Anterior cingulate cortex (tissue), 58 donors: ENCODE measurements at regions not wholly inside any gene's neighbourhood (a gene's known extent, or its start where the extent isn't known, plus 50 kb on each side); places are given as distances from the start of the nearest gene placed in this dataset.

Experiments
- DNase-seq, 58 donors: peaks; one replicate each; lab custom pipeline; 2025; lab: John Stamatoyannopoulos, UW

DNA sequence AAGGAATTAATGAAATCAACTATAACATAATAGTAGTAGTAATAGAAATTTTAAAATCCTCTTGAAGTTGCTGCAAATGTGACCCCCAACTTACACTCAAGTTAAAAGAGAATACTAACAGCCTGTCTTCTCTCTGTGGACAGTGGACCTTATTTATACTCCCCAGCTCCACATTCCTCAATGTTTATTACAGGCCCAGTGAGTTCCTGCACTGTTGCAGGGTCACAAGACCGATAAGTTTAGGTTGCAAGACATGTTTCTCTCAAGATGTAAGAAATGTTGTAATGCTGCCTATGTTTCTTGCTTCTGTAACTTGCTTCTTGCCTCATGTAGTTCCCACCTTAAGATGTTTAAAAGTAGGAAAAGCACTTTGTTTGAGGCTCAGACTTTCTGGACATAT, 888.1 kb downstream of the PDCD6IP start:
- no peak for DNase-seq

DNA sequence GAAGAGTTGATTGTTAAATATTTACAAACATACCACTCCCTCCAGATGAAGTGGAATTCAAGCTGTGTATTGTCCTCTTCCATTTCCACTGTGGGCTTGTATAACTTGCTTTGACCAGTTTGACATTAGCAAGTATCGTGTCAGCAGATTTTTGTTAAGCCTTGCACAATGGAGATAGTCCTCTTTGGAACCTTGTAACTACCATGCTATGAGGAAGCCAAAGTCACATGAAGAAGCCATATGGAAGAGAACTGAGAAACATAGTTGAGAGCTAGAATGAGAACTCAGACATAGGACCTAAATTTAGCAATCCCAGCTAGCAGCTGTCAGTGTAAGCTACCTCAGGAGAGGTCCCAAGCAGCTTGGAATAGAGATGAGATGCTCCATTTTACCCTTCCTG, 889.2 kb downstream of the PDCD6IP start:
- DNase-seq, result no peak

DNA sequence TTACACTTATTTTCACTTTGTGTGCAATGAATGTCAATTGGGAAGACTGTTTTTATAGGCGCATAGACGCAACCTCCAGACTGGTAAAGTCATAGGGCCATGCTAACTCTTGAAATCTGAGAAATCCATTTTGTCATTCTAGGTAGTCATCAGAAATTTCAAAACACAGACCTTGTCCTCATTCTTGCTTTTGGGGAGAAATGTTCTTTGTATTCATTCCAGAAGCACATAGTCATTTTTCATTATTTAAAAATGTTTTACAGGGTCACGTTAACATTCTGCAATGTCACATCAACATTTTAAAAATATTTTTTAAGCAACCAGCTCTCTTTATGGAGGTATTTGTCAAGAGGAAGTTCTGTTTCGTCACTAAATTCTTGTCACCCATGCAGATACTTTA, 898.4 kb downstream of the PDCD6IP start:
- no peak for DNase-seq

DNA sequence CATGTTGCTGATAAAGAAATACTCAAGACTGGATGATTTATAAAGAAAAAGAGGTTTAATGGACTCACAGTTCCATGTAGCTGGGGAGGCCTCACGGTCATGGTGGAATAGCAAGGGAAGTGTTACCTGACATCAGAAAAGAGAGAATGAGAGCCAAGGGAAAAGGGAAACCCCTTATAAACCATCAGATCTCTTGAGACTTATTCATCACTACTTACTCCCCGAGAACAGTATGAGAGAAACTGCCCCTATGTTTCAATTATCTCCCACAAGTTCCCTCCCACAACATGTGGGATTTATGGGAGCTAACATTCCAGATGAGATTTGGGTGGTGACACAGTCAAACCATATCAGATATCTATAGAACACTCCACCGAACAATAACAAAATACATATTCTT, 904.6 kb downstream of the PDCD6IP start:
- DNase-seq, result no peak

GRCh38 chr3:34724916-34725499, 914.3 kb upstream of the ARPP21 start:
- no peak for DNase-seq

- DNase-seq, result no peak
Observed at GRCh38 chr3:34725774-34726173, 913.6 kb upstream of the ARPP21 start.

GRCh38 chr3:34727700-34728099, 911.6 kb upstream of the ARPP21 start:
- DNase-seq, result no peak

DNA sequence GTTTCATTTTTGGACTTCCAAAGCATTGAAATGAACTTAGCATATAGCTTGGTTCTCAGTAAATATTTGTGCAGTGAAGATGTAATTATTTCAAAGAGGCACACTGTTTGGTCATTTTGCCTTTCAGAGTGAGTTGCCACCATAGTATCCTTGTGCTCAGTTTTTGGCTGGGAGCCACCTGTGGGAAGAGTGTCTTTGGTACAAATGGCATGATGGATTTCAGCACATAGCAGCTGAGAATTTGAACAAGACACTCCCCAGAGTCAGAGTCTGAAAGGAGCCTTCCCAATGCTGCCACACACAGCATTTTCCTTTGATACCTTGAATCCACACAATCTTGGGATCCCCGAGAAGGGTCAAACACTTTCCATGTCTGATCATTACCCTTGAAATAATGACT, 897.2 kb upstream of the ARPP21 start:
- DNase-seq, result no peak

- peak in 1 of 58 donors; percentile 1 for DNase-seq
Observed at GRCh38 chr3:34758630-34759261, 880.6 kb upstream of the ARPP21 start.

DNA sequence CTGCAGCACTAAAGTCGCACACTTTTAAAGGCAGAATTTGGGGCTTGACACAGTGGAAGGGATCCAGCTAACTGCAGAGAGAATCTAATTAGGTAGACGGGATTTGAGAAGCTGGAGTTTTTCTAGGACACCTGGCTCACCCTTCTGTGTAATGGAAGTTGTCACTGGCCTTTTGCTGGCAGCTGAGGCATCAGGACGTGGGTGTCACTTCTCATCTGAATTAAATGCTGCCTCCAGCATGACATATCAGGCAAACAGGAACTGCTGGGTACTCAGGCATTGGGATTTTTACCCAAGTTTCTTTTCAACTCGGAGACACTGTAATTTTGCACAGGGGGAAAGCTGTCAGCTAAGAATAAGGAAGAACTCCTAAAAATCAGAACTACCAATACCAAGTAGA, 861.9 kb upstream of the ARPP21 start:
- DNase-seq, result no peak

DNA sequence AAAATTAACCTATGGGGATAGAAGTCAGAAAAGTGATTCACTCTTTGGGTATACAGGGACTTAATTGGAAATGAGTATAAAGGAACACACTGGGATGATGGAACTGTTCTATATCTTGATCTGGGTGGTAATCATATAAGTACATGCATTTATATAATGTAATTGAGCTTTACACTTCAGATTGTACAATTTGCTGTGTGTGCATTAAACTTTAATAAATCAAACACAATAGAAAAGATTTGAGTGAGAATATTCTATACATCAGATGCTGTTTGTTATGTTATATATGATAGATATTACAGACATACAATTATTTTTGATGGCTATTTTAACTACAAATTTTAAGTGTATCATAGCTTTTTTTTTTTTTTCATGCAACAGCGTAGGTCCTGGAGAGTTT, 860.2 kb upstream of the ARPP21 start:
- no peak for DNase-seq

DNA sequence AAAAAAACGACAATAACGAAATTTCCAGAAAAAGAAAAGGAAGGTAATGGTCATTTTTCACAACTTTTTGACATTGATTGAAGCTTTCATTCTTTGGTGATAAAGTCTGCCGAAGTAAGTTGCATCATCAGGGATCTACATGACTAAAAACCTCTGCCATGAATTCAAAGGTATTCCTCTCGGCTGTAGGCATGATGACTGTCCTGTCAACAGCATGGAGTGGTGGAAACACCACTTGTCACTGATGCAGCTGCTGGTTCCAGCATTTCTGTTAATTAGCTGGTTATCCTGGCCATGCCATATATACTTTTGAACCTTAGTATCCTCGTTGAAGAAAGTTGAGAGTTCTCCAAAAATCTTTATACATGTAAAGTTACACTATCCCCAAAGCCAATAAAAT, 859.0 kb upstream of the ARPP21 start:
- no peak for DNase-seq

GRCh38 chr3:34780973-34781372, 858.4 kb upstream of the ARPP21 start:
- DNase-seq, result no peak

DNA sequence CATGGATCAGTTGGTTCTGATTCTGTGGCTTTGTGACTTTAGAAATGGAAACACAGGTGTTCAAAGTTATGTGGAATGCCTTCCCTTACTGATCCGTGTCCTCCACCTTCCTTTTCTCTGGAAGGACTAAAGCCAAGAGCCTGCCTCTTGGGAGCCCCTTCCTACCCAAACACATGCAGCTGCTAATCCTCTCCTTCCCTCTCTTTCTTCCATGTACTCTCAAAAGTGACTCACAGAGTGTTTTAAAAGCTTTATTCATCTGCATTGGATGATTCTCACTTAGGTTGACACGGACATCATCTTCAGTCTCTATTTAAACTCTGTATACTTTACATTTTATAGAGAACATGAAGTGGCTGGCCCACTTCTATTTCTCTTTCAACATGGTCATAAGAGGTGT, 856.5 kb upstream of the ARPP21 start:
- DNase-seq, result no peak

DNA sequence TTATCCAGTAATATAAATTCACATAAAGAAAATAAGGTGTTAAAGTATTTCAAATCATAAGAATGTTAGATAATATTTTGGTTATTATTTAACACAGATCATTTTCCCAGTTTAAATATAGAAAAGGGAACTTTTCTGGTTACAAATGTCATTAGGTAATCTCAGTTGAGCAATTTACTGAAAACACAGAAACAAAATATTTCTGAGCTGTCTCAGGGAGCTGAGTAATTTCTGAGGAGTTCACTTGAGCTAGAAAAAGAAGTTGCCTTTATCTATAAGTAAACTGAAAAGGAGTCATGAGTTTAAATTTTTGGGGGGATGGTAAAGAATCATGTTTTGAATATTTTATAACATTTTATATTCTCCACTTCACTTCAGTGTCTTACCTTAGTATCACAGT, 855.4 kb upstream of the ARPP21 start:
- no peak for DNase-seq

- DNase-seq, result no peak
Observed at GRCh38 chr3:34793057-34793456, 846.3 kb upstream of the ARPP21 start.

- DNase-seq, result no peak
Observed at GRCh38 chr3:34807611-34808010, 831.7 kb upstream of the ARPP21 start.

DNA sequence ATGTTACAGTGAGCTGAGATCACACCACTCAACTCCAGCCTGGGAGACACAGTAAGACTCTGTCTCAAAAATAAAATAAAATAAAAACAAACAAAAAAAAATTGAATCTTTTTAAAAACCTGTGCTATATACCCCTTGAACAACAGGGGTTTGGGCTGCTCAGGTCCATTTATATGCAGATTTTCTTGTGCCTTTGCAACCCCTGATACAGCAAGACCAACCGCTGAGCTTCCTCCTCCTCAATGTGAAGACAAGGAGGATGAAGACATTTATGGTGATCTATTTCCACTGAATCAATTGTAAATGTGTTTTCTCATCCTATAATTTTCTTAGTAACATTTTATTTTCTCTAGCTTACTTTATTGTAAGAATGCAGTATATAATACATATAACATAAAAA, 831.0 kb upstream of the ARPP21 start:
- no peak for DNase-seq

DNA sequence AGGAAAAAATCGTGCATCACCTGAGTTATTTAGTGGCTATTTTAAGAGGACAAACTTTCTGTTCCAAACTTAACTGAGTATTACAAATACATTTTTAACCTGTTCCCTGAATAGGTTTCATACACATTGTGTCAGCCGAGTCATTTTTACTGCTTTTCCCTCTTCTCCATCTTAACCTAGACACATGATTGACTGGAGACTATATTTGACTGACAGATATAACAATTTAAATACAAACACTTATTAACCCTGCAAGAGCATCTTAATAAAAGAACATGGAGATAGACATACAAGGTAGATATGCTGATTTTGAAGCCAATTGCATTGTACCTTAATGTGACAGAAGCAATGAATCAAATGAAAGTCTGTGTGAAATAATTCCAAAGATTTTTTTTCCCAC, 810.5 kb upstream of the ARPP21 start:
- no peak for DNase-seq

- DNase-seq, result no peak
Observed at GRCh38 chr3:34832865-34833508, 806.3 kb upstream of the ARPP21 start.

- DNase-seq, result no peak
Observed at GRCh38 chr3:34837848-34838741, 801.2 kb upstream of the ARPP21 start.
